GF-D8 (cell line): ENCODE measurements at regions not wholly inside any gene's neighbourhood (a gene's known extent, or its start where the extent isn't known, plus 50 kb on each side); places are given as distances from the start of the nearest gene placed in this dataset.

Source experiments
- DNase-seq: peaks from one replicate; lab custom pipeline; 2025; lab: John Stamatoyannopoulos, UW

DNA sequence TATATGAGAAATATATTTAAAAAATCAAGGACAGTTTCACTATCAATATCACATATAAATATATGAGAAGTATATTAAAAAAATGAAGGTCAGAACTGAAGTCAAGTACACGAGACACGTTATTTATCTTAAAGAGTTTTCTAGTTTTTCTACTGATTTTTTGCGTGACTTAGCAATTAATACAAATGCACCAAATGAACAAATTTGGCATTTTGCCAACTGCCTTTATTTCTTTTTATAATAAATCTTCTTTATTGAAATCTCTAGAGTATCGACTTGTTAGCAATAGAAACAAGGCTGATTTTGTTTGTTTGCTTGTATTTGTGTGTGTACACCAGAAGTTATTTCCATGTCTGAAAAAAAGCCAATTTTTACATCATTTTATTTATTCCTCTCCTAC, 1684.7 kb upstream of the RAG2 start:
- DNase-seq: no peak

DNA sequence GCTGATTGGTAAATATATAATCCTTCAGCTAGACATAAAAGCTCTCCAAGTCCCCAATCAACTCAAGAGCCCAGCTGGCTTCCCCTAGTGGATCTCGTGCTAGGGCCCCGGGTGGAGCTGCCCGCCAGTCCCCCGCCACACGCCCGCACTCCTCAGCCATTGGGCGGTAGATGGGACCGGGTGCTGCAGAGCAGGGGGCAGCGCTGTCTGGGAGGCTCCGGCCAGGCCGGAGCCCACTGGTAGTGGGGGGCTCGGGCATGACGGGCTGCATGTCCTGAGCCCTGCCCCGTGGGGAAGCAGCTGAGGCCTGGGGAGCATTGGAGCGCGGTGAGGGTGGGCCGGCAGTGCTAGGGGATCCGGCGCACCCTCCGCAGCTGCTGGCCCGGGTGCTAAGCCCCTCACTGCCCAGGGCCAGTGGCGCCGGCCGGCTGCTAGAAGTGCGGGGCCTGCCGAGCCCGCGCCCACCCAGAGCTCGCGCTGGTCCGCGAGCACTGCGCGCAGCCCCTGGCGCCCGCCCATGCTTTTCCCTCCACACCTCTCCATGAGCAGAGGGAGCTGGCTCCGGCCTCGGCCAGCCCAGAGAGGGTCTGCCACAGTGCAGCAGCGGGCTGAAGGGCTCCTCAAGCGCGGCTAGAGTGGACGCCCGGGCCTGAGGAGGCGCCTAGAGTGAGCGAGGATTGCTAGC, 1680.6 kb upstream of the RAG2 start:
- DNase-seq: no peak

DNA sequence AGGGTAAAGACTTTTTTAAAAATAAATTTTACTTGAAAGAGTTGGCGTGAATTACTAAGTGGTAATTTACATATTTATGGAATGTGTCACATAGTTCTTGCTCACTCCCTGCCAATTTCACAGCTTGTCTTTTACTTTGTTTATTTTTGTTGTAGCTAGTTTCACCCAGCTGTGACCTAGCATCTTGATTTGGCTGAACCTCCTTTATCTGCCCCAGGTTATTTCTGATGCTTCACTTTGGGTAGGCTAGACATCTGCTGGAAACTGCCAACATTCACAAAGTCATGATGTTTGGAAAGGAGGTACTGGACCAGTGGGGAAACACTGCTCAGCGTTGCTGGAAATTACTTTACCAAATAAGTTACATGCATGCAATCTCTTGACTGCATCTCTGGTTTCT, 1676.0 kb upstream of the RAG2 start:
- no peak for DNase-seq

DNA sequence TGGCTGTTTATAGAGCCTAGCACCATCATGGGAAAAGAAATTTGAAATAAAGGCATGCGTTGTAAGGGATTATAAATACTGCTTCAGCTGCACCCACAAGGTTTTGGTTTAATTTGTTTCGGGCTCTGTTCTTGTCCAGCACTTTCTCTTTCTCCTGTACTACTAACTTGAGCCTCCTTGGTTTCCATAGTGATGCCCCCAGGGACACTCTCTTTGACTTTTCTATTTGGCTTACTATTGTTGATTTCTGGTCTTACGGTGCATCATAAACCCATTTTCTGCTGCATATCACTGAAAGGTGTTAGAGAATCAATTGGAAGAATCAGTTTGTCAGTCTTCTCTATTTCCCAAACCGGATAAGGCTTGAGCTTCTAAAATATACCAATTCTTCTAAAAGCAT, 1674.3 kb upstream of the RAG2 start:
- no peak for DNase-seq

DNA sequence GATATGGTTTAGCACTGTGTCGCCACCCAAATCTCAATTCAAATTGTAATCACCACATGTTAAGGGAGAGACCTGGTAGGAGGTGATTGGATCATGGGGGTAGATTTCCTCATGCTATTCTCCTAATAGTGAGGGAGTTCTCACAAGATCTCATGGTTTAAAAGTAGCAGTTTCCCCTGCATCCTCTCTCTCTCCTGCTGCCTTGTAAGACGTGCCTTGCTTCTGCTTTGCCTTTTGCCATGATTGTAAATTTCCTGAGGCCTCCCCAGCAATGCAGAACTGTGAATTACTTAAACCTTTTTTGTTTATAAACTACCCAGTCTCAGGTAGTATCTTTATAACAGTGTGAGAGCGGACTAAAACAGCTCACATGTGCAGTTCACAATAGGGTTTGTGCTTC, 1668.7 kb upstream of the RAG2 start:
- DNase-seq: no peak

DNA sequence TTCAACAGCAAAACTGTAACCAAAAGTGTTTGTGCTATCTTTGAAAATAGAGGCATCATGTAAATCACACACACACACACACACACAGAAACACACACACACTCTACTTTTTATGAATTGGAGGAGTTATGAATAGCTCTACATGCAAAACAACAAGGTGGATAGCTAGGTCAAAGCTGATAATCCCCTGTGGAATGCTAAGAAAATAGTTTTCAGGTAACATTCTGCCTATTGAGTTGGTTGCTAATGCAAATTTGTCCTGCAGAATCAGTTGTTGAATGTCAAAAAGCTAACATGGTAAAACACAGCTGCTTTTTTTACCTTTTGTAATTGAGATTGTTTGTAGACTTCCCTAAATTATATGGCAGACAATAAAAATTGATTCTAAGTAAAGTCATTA, 1658.4 kb upstream of the RAG2 start:
- DNase-seq: no peak

DNA sequence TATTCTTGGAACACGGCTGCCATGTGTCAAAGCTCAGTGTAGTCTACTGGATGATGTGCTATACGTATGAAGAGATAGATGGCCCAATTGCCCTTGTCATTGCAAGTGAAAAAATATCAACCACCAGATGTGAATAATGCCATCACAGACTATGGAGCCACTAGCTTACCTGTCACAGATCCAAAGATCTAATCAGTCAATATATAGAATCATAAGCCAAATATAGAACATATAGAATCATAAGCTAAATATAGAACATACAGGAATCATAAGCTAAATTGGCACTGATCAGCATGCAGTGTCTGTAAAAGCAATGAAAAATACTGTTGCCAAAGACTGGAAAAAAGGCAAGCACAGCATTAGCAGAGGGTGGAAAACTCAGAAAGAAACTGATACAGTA, 1656.9 kb upstream of the RAG2 start:
- DNase-seq: no peak

DNA sequence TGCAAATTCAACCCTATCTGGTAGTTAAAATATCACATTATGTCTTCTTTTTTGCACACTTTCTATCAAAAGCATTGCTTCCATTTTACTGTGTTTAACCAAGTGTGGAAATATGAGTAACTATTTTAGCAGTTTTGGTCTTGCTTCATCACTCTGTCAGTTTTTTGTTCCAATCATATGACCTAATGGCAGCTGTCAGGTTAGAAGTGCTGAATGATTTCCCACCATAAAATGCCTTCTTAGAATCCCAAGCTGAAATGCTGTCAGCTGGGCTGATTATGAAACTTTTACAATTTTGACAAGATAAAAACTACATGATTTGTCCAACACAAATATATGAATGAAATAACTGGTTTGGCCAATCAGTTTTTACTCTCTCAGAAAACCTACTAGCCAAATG, 1654.6 kb upstream of the RAG2 start:
- no peak for DNase-seq

DNA sequence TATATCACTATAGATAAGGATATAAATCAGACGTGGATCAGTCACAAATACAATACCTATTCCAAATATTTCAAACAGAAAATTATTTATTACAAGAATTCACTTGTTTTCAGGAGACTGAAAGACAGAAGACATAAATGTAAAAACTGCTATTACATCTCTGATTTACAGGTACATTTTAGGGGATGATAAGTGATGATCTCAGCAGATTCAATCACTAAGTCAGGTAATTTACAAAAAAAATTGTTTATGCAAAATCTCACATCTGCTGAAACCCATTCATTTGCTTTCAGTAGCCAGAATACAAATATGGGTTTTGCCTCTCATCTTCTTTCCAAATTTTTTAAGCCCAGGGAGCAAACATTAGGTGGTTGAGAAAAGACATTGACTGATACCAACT, 1648.4 kb upstream of the RAG2 start:
- DNase-seq: no peak

DNA sequence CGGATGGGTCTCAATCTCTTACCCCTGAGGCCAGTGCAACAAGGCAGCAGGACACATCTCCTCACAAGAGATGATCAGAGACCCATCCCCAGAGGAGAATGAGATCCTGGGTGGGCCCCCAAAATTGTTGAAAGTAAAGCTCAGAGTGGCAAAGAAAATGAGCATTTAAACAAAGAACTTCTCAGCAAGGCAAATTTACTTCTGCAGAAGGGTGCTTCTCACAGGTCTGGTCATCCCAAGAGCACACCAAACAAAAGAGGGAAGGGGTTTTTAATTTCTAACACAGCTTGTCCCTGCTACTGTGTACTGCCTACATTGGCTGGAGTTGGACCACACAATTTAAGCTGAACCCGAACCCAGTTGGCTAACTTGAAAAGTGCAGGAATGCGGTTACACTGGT, 1628.6 kb upstream of the RAG2 start:
- no peak for DNase-seq

DNA sequence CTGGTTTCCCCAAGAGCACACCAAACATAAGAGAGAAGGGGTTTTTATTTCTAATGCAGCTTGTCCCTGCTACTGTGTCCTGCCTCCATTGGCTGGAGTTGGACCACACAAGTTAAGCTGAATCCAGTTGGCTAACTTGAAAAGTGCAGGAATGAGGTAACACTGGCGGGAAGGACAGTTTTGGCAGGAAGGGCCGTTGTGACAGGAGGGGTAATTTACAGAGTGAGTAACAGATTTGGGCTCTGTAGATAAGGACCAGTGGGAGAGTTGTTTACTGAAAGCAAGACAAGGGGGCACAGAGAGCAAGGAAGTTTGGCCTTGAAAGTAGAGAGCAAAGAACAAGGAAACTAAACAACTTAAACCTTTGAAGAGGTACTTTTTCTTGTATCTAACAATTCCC, 1623.3 kb upstream of the RAG2 start:
- DNase-seq: no peak

DNA sequence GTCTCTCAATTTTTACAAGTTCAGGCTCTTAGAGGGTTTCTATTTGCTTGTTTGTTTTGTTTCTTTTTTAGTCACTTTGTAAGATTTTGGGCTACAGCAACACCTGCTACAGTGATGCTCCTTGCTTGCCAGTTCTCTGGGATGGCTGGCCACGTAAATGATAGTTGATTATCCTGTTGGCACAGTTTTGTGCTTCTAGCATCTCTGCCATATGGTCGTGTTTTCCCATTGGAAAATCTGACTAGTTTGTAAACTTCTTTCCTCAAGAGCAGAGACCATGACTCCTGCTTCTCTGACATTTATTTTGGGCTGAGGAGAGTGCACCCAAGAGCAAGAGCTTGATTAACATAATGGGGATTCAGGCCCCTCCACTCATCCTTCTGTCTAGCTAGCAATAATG, 1621.6 kb upstream of the RAG2 start:
- no peak for DNase-seq

DNA sequence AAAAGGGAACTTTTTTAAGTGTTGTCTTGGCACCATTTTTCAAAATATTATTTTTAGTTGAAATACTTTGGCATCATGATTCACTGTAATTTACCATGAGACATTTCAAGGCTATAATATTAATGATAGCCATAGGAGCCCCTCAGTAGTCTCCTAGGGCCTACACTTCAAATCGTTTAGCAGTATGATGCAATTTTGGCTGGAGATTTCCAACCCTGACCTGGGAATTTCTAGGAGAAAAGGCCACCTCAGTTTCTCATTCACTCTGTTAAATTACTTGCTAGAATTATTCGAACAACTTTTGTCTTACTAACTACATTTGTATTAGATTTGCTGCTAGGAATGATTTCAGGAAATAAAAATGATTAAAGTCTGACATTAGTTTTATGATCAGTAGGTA, 1610.9 kb upstream of the RAG2 start:
- no peak for DNase-seq

DNA sequence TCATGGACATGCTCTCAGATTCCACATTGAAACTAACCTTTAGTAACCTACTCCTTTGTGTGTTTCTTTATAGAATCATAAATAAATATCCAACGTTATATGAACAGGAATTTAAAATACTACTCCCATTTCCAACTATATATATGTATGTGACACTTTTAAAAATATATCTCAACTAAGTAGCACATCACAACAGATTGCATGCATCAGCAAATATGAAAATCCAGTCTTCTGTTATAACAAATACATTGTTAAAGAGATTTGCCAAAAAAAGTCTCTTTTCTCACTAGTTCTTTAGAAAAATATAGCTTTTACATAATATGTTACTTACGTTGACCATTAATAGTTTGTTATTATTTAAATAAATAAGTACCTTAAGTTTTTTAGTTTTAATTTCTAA, 1608.6 kb upstream of the RAG2 start:
- no peak for DNase-seq

DNA sequence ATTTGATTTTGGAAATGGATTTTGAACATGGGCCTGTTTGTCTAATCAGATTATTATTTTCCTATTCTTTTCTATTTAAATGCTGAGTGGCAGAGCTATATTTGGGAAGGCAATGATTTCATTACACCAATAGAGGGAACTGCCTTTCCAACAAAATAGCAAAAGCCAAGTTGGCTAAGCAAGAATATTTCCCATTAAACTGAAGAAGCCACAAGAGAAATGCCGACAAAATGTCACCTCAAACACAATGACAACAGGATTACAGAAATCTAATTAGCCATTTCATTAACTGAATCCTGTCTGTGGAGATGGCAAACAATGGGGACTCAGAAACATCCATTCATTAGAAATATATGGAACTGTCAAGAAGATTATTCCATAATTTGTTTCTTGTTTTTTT, 1593.1 kb upstream of the RAG2 start:
- no peak for DNase-seq

DNA sequence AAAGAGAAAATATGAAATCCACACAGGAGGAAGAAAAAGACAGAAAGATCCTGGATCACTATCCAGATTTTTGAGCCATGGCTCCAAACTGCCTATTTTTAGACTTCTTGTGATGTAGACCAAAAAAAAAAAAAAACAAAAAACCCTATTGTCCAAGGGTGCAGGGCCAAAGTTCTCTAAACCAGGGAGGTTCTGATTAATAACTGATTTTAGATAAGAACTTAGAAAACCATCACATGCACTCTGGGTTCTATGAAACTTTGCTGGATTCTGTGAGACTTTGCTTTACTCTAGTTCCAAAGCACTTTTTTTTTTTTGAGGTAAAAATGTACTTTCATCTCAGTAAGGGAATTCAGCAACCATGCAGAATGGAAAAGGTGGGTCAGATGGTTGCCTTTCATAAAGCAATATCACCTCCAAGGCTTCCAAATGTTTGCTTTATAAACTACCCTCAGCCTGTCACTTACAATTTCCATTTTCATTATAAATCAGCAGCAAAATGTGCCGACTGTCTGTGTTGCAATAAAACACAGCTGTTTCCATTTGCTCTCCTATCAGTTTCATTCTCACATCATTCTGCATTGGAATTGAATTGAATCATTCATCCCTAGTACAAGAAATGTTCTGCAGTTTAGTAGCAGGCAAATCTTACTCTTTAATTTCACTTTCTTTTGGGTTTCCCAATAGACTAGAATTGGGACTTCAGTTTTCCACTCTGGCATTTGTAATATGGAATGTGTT, 1584.3 kb upstream of the RAG2 start:
- no peak for DNase-seq

DNA sequence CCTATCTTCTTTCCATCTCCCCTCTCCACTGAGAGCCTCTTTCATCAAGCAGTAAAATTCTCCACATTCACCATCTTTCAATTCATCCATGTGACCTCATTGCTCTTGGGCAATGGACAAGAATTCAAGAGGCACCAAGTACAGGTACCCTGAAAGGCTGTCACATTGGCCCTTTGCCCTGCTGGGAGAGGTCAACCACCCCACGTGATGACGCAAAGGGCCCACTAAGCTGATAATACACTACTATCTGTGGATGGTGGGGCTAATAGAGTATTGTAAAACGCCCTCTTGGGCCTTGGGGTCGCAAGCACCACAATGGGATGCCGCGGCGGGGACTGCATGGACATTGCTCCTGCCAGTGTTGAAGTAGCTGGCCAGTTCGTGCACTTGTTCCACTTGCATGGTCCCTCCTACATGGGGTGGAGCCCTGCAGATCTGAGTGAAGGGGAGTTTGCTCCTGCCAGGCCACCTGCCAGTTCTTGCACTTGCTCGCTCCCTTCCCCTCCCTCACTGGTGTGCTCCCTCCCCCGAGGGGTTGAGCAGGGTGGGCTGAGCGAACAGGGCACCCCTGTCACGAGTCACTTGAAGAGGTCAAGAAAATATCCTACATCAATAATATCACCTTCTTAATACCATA, 1578.8 kb upstream of the RAG2 start:
- DNase-seq: no peak

DNA sequence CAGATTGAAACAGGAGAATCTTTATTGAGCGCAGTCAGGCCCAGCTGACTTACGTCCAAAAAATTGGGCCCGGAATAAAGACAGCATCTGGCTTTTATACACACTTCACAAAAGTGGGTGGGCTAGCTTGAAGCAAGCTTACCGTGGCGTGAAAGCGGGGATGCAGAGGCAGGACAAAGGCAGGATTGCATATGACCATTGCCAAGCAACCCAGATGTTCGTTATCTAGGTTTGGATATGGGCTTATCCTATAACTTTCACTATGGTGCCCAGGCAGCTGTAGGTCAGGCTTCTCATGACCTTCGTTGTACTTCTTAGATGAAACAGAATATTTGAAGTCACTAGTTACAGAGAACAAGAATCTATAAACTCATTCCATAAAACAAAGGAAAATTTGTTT, 1575.6 kb upstream of the RAG2 start:
- no peak for DNase-seq

DNA sequence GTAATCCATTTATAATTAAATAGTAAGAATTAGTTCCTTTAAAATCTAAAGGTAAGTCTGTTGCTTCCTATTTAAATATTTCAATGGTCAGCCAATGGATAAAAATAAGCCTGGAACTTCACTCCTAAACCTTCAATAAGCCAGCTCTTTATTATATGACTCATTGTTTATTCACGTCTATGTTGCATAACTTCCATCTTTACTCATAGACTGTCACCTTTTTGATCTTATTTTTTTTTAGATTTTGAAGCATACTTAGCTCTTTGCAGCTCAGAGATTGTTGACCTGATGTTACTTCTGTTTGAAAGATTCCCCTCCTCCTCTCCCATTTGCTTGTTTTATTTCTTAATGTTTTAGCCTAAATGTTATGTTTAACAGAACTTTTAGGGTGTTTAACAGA, 1571.2 kb upstream of the RAG2 start:
- DNase-seq: no peak

DNA sequence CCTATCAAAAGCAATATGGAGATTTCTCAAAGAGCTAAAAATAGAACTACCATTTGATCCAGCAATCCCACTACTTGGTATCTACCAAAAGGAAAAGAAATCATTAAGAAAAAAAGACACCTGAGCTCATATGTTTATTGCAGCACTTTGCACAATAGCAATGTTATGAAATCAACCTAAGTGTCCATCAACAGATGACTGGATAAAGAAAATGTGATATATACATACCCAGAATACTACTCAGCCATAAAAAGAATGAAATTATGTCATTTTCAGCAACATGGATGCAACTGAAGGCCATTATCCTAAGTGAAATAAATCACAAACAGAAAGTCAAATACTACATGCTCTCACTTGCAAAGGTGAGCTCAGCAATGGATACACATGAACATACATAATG, 1565.5 kb upstream of the RAG2 start:
- DNase-seq: no peak

DNA sequence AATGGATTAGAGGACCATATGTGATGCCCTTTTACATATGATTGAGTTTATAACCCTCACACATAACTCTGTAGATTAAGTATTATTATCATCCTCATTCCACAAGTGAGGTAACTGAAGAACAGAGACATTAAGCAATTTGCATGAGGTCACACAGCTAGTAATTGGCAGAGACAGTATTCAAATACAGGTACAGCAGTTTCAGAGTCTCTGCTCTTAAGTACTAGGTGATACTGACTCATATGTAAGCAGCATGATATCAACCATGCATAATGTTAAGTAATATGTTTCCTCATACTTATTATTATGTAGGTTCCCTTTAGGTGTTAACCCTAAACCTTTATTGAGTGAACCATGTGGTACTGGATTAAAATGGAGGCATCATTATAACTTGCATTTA, 1562.4 kb upstream of the RAG2 start:
- no peak for DNase-seq

DNA sequence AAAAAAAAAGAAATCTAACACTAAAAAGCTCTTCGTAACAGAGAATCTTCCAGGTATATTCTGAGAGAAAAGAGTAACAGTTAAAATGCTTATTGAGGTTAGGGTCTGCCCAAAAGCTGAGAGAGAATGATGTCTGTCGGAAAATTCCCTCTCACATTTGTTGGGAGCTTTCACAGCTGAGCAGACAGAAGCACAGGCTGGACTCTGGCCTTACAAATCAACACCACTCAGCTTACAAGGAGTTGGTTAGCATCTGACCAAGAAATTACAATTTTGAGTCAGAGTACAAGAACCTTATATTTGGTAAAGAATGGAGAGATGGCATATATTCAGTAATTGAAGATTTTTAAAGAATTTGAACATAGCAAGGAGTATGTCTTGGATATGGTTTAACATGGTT, 1561.0 kb upstream of the RAG2 start:
- DNase-seq: no peak

DNA sequence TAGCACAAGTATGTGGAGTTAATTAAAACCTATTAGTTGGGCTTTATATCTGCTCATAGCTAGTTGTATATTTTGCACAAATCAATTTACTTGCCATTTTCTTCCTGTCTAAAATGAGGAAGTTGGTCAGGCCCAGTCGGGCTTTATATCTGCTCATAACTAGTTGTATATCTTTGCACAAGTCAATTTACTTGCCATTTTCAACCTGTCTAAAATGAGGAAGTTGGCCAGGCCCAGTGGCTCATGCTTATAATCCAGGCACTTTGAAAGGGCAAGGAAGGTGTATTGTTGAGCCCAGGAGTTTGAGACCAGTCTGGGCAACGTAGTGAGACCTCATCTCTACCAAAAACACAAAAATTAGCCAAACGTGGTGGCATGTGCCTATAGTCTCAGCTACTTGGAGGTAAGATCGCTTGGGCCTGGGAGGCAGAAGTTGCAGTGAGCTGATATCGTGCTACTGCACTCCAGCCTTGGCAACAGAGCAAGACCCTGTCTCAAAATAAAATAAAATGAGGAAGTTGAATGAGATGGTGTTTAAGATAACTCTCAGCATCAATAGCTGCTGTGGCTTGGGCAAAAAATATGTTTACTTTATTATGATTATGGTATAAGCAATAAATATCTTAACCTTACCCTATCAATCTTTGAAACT, 1558.6 kb upstream of the RAG2 start:
- no peak for DNase-seq
